ENCODE measurements at regions not wholly inside any gene's neighbourhood (a gene's known extent, or its start where the extent isn't known, plus 50 kb on each side); places are given as distances from the start of the nearest gene placed in this dataset.

DNA sequence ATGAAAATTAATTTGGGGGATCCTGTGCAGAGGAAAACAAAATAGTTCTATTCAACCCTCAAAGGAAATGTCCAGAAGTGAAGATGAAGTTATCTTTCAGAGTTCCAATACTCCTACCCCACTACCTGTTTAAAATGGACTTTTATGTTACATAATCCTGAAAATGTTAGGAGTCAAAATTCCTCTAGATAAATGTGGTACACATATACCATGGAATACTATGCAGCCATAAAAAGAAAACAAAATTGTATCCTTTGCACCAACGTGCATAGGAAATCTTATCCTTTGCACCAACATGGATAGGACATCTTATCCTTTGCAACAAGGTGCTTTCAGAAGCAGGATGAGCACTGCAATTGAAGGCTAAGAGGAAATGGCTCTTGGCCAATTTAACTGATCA is 245.2 kb downstream of the LTN1 start:
- no peak for DNase-seq

DNA sequence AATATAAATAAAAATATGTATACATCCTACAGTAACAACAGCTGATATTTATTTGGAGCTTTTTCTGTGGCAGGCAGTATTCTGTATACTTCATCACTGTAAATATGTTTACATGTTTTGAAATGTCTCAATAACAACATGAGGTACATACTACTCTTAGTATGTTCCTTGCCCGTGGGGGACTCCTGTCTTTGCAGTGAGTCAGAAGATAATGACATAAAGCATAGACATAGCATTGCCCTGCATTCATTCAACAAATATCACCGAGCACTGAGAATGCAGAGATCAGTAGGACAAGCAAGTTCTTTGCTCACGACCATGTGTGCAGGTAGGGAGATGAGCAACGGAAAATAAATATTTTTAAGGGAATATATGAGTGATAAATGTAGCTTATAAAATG is 246.5 kb downstream of the LTN1 start:
- no peak for DNase-seq

DNA sequence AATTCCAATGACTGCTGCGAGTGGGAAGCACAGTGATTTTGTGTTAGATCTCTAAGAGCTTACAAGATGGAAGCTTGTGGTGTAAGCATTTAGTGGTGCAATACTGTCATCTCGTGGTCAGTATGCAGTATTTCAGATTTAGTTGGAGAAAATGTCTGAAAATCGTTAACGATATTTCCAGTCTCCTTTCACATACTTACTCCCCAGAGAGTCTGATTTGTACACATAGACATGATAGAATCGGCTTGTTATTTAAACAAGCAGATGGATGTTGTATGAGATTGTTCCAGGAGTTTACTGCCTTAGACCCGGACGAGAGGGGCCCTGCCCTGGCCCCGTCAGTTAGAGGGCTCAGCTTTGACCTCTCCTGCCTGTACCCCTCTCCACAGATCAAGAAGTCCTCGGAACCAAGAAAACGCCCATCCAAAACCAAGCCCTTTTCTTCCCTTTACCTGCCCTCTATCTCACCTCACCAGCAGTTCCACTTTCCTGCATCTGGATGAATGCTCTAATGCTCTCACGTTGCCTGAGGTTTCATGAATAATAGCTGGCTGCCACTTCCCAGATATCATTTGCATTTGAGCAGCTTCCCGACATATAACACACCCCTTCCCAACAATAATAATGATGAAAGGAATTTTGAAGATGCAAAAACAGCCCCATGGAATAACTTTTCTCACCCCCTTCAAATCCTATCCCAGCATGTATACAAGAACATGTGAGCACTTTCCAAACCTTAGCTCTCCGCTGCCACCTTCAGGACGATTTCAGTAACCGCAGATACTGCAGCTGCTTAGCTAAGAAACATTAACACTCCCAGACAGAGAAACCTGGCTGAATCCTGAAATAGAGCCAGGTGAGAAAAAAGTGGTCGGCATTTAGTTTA is 247.3 kb downstream of the LTN1 start:
- peak; percentile 40 for DNase-seq

DNA sequence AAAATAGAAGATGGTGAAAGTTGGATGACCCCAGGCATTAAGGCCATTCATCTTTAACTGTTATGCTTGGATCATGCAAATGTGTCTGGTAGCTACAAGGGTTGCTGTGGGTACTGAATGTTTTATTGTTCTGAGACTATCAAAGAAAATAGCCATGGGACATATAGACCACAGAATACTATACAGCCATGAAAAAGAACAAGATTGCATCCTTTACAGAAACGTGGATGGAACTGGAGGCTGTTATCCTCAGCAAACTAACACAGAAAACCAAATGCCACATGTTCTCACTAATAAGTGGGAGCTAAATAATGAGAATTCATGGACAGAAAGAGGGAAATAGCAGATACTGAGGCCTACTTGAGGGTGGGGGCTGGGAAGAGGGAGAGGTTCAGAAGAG is 249.0 kb downstream of the LTN1 start:
- no peak for DNase-seq

DNA sequence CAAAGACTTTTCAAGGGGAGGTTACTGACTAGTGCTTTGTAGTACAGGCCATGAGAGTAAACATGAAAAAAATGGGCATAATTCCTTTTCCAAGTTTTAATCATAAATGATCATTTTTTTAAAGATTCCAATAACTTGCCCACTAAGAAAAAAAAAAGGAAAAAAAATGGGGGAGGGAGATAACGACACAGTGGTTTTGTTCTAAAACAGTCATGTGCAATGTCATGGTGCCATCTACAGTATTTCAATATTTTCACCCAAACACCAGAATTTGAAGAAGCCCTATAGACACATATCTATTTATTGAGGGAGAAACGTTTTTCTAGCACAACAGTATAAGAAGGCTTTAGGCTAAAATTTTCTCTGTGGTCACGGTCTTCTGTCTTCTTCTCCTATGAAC is 250.2 kb downstream of the LTN1 start:
- DNase-seq, result no peak

DNA sequence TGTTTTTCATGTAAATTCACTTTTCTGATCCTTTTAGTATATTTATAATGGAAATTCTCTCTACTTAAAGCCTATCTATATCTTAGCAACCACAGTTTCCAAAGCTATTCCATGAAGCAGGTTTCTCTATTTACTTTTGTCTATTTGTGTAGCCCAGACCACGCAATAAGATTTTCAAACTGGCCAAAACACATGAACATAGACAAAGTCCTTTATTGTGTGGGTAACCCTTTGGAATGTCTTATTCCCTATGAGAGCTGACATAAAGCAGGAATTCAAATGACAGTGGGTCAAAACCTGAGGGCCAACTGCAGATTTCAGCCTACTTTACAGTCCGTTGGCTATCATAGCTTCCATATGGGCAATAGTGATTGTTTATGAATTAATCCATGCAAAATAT is 252.6 kb downstream of the LTN1 start:
- no peak for DNase-seq

DNA sequence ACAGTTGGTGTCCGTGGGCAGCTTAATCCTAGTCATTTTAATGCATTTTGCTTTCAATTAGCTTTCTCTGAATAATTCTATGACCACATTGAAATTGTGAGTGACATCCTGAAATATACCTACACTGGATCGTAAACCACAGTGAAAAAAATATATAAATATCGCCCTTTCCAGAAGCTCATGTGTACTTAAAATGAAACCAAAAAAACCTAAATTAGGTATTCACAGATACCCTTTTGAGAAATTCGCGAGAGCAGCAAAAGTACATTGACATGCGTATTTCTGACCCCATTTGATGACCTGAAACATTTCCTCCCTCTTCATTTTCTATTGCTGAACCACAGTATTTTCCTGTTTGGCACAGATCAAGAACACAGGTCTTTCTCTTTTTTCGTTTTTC is 253.8 kb downstream of the LTN1 start:
- no peak for DNase-seq

DNA sequence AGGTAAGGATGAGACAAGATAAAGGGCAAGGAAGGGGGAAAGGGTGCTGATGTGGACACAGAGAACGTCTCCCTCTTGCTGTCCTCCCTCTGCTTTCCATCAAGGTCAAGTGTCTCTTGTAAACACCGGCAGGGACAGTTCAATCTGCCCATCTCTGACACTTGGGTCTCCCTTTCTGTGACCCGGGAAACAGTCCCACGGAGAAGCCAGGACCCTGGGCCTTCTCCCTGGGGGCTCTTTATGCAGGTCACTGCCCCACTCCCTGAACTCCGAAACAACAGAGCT is 254.3 kb downstream of the LTN1 start:
- no peak for DNase-seq

DNA sequence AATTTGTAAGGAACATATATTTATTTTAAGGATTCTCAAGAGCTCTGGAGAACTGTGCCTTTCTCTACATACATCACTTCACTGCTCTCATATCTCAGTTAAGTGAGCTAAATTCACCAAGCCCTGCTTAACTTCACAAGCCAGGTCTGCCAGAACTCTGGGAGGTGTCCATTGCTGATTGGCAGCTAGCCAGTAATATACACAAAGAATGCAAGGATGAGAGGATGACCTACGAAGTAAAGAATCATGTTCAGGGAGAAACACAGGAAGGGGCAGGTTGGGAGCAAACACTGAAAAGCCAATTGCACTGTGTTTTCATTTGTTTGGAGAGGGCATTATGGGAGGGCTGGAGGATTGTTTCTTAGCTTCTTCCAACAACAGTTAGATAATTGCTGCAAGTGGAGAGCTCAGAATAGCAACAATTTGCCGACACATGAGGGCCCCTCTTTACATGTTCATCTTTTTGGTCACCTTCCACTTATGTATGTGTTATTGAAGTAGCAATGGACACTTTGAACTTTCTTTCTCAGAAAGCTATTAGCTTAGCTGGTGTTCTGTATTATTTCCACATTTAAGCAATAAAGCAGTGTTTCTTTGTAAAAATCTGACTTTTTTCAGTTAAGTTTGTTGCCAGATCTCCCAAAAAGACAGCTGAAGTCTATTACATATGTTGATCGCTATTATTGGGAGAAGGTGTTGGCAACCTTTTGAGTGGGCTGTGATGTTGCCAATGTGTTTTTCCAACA is 254.8 kb downstream of the LTN1 start:
- no peak for DNase-seq

DNA sequence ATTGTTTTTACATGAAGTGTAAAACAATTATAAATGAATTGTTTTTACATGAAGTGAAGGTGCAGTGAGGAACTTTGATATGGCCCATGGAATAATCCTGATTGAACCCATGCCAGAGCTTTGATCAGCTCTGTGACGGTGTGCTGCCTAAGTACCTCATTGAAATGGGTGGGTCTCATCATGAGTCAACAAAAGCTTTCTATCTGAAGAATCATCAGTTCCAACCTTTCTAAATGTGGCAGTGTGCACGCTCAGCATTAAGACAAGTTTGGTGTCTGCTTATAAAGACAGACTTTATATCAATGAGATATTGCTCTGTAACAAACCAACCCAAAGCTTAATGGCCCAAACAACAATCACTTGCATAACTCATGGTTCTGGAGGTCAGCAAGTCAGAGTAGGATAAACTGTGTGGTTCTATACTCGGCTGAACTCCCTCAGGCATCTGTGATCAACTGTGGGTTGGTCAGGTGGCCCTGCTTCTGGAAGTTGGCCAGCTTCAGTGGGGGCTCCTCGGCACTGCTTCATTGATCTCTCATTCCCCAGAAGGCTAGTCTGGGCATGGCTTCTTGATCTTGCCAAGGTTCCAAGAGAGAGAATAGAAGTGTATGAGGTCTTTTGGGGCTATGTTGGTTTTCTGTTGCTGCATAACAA is 258.0 kb downstream of the LTN1 start:
- no peak for DNase-seq

DNA sequence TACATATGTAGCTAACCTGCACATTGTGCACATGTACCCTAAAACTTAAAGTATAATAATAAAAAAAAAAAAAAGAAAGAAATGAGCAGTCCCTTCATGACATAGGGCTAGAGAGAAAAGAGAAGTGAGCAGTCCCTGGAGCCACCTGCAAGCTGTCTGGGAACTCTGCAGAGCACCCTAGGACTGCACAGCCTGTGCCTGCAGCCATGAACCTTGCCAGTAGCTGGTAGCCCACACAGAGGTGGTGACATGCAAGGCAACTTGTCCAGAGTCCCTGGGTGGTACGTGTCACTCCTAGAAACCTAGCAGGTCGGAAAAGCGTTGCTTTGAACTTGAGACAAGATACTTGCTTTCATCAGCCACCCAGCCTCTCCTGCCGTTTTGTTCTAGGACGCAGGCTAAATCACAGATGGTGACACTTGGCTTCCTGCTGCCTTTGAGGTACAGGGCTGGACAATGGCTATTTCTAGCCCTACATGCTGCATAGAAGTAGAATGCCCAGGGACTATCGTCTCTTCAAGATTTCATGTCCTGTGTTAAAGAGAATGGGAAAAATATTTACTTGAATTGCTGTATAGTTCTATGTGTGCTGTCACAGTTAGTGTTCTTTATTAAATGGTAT is 260.9 kb downstream of the LTN1 start:
- no peak for DNase-seq

DNA sequence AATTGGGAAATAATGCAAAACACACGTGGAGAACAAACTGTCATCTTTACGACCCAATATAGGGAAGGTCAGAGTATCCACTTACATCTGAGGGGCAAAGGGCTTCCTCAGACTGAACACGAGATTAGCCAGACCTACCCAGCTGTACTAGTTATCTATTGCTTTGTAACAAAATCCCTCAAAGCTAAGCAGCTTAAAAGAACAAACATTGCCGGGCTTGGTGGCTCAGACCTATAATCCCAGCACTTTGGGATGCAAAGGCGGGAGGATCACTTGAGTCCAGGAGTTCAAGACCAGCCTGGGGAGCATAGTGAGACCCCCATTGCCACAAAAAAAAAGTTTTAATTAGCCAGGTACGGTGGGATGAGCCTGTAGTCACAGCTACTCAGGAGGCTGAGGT is 262.8 kb downstream of the LTN1 start:
- no peak for DNase-seq

DNA sequence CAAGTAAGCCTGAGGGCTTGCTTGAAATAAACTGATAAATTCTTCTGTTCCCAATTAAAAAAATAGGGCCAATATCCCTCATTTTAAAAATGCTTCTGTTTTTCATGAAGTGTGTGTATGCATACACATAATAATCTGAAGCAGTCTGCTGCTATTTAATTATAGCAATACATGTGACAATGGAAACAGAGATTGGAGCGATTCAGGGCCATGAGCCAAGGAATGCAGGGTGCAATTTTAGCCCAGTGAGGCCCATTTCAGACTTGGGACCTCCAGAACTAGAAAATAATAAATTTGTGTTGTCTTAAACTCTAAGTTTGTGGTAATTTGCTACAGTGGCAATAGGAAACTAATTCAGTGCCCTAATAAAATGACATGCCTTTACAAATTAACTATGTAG is 264.9 kb downstream of the LTN1 start:
- no peak for DNase-seq

DNA sequence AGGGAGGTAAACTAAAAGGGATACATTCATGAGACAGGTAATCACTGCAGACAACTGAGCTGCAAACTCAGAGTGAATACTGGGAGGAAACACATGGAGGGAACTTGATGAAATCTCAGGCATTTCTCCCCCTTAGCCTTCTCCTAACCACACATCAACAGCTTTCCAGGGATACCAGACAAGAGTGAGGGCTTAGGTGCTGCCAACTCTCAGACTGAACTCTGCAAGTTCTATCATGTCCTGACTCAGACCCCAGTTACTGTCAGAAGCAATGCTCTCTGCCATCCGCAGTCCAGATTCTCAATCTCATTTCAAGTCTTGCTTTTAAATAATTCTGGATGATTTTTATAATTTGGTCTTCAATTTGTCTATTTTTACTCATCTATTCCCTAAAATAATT is 267.3 kb downstream of the LTN1 start:
- no peak for DNase-seq

DNA sequence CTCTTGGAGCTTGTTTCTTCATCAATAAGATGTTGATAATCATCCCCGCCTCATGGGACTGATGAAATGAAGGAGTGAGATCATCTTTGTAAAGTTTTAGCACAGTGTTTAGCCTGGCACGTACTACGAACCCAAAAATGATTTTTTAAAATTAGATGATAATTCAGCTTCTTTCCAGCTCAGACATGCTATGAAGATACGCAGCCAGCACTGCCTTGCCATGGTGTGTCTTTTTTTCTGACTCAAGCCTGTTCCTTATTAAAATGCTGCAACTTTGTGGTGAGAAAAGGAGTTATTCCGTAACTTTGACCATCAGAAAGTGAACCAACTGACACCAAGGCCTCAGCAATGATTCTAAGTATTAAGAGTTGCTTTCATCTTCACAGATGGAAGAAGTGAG is 269.0 kb downstream of the LTN1 start:
- no peak for DNase-seq

DNA sequence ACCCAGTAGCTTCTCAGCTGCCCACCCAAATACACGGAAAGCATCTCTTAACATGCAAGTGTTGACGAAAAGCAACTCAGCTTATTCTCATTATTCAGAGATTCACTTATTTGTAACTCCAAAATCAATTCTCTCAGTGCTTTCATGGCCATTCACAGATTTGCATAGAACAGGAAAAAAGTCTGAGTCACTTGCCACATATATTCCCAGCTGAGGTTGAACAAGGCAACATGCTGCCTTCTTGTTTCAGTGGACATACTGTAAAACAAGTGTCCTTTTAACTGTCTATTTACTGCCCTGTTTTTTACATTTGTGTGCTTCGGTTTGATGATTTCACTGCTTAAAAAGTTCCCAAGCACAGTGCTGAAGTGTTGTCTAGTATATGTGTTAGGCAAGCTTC is 273.0 kb downstream of the LTN1 start:
- DNase-seq, result no peak

DNA sequence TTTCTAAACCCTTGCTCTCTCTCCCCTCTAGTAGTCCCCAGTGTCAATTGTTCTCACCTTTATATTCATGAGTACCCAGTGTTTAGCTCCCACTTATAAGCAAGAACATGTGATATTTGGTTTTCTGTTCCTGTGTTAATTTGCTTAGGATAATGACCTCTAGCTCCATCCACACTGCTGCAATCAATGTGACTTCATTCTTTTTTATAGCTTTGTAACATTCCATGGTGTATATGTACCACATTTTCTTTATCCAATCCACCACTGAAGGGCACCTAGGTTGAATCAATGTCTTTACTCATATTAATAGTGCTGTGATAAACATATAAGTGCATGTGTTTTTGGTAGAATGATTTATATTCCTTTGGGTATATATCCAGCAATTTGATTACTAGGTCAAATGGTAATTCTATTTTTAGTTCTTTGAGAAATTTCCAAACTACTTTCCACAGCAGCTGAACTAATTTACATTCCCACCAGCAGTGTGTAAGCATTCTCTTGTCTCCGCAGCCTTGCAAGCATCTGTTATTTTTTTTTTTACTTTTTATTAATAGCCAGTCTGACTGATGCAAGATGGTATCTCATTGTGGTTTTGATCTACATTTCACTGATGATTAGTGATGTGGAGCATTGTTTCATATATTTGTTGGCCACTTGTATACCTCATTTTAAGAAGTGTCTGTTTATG is 277.8 kb downstream of the LTN1 start:
- DNase-seq, result no peak

DNA sequence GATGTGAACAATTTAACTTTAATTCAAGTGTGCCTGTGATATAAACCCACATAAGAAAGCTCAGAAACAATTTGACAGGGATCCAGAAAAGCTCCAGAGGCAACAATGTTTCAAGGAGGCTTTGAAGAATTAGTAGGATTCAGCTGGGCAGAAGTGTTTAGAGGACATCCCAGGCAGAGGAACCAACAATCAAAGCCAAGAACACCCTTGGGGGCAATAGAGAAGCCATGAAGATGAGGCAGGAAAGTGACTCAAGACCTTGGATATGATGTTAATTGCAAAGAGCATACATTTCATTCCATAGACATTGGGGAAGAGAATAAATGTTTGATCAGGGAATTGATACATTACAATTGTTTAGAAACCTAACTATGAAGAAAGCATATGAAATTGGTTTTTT is 280.3 kb downstream of the LTN1 start:
- no peak for DNase-seq

DNA sequence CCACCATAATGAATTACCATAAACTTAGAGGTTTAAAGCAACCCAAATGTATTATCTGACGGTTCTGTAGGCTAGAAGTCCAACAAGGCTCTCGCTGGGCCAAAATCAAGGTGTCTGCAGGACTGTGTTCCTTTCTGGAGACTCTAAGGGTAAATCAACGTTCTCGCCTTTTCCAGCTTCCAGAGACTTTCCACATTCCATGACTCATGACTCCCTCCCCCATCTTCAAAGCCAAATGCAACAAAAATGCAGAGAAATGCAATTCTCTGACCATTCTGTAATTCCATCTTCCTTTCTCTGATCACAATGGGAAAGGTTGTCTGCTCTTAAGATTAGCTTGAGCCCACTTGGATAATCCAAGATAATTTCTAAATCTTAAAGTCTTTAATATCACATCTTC is 287.1 kb downstream of the LTN1 start:
- no peak for DNase-seq

DNA sequence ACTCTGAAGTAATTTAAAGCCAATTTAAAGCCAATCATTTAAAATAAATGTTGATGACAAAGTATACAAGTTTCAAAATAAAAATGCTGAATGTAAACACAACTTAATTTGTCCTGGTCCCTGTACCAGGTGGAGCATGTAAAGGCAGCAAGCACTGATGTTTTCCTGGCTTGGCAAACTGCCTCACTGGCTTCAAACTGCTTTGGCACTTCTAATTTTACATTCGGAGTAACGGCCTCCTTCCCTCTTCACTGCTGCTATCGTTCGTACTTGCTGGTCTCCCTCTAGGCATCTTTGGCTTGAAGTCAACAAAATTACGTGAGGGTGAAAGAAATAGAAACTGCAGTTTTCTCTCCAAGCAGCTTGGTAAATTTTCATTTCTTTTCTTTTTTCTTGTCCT is 287.9 kb downstream of the LTN1 start:
- no peak for DNase-seq

DNA sequence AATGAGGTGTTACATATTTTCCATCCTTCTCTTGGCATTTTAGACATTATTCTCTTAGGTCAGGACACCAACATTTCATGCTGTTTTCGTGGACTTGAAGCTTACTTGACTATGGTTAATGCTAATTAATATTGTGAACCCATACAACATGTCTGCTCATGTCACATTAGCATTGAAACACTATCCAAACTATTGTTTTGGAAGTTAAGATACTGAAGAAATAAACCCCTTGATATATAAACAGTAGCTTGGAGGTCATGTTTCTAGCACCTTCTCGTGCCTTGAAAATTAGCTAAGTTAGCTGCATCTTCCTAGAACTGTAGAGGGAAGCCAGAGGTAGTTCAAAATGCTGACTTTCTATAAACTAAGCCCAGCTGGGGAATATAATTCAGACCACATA is 288.8 kb downstream of the LTN1 start:
- DNase-seq, result no peak

DNA sequence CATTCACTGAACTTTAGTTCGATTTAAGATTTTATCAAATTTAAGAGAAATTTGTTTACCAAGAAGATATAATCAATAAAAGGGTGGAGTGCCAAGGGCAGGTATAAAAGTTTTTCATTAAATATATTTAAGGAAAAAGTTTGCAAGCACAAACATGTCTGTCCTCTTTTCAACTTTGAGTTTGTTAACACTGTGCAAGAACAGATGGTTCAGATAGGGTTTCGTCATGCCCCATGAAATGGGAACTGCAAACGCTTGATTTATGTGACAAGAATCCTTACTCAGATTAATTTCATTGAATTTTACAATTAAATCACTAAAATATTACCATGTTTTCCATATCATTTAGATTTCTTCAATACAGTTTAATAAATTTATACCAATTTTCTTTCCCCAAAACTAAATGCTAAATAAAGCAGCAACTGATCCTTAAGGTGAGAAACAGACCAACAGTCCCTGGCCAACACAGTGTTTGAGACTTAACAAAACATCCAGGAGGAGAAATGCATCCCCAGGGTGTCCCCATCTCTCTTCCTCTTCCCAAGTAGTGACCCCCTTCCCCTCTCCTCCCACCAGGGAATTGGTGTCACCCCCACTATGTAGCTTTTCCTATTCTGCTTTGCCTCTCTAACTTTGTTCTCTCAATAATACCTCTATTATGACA is 292.9 kb downstream of the LTN1 start:
- DNase-seq, result no peak

DNA sequence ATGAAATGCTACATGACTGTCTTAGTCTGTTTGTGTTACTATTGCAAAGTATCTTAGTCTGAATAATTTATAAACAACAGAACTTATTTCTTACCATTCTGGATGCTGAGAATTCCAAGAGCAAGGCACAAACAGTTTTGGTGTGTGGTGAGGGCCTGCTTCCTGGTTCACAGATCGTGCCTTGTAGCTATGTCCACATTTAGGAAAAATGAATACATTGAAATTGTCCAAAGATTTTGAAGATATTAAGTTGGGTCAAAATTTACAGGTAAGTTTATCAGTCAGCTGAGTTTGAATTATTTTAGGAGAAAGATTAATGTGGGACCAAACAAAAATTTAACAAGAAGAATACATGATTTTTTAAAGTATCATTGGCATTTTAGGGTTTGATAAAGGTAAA is 293.5 kb downstream of the LTN1 start:
- DNase-seq, result no peak

Measured in amniotic stem cell (primary cell).